ENCODE measurements at regions not wholly inside any gene's neighbourhood (a gene's known extent, or its start where the extent isn't known, plus 50 kb on each side); places are given as distances from the start of the nearest gene placed in this dataset.

GRCh38 chr10:33802566-33802965 is 468.1 kb upstream of the NRP1 start:
- no peak for TF ChIP-seq CTCF (IDR thresholded peaks at IDR 0.05; ENCODE audit: low read depth, low read length, poor library complexity, severe bottlenecking)
- TF ChIP-seq EZH2phosphoT487 (IDR thresholded peaks at IDR 0.05; ENCODE audit: borderline replicate concordance, low read length) = no peak
